22Rv1 (cell line): ENCODE measurements at regions not wholly inside any gene's neighbourhood (a gene's known extent, or its start where the extent isn't known, plus 50 kb on each side); places are given as distances from the start of the nearest gene placed in this dataset.

ENCODE experiments used
- CTCF ChIP-seq: fragments of 450-650 bp; IDR thresholded peaks from 2 replicates; pipeline ENCODE4 v1.5.1; 2017; ENCODE audit warnings: mild to moderate bottlenecking
- ZFX ChIP-seq: fragments of 450-650 bp; IDR thresholded peaks from 2 replicates; pipeline ENCODE4 v1.6.1; 2017; ENCODE audit warnings: antibody characterized with exemption, borderline replicate concordance

GRCh38 chr12:97638739-97639138, 176.1 kb downstream of the RMST start:
- TF ChIP-seq CTCF (no peak), ZFX (no peak)
